AG09309 (cell line): ENCODE measurements at regions not wholly inside any gene's neighbourhood (a gene's known extent, or its start where the extent isn't known, plus 50 kb on each side); places are given as distances from the start of the nearest gene placed in this dataset.

Experiments
- DNase-seq: peaks from one replicate; pipeline ENCODE4 v3.0.0-alpha.2; 2010; ENCODE audit warnings: low read depth
- H3K4me3 ChIP-seq: 2 replicates; pipeline ENCODE4 v1.5.1; 2011; ENCODE audit warnings: mild to moderate bottlenecking, low read depth, low read length, moderate library complexity; ENCODE audit not compliant: control insufficient read depth
- CTCF ChIP-seq: IDR thresholded peaks from 2 replicates; pipeline ENCODE4 v1.5.1; 2011; ENCODE audit warnings: mild to moderate bottlenecking, low read depth, low read length, inconsistent platforms; ENCODE audit not compliant: insufficient read depth, control insufficient read depth; ENCODE audit errors: missing control alignments

GRCh38 chr13:68727798-68728197 lies 1379.8 kb upstream of the ATXN8OS start:
- DNase-seq = no peak
- TF ChIP-seq CTCF = no peak
- no peak overlapping the region for H3K4me3 ChIP-seq

DNA sequence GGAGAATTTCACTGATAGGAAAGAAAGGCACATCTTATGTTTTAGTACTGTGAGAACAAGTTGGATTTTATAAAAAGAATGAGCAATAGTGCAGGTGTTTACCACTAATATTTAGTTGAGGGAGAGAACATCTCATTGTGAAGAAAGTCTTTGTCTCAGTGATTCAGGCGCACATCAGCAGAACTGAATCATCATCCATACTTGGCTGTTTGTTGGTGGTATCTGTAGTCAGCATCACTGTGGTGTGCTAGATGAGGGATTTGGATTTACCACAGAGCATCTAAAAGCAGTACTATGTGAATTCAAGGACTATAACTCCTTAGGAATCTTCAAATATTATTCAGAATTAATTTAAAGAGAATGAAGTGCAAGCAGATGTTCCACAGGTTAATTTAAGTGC lies 1380.5 kb upstream of the ATXN8OS start:
- no peak for DNase-seq
- H3K4me3 ChIP-seq = no peak overlapping the region
- no peak for TF ChIP-seq CTCF

DNA sequence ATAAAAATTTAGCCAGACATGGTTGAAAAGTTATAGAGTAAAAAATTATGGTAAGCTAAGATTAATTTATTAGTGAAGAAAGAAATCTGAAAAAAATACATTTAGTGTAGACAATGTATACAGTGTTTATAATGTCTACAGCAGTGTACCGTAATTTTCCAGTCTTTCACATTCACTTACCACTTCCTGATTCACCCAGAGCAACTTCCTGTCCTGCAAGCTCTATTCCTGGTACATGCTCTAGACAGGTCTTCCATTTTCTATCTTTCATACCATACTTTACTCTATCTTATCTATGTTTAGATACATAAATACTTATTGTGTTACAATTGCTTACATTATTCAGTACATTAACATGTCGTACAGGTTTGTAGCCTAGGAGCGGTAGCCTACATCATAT lies 1387.8 kb upstream of the ATXN8OS start:
- no peak for TF ChIP-seq CTCF
- DNase-seq = no peak

GRCh38 chr13:68715651-68716050 lies 1392.0 kb upstream of the ATXN8OS start:
- no peak overlapping the region for H3K4me3 ChIP-seq
- DNase-seq = no peak
- TF ChIP-seq CTCF = no peak

More for the DNA sequence above, 1387.8 kb upstream of the ATXN8OS start:
- H3K4me3 ChIP-seq = no peak overlapping the region

GRCh38 chr13:68714292-68714691 lies 1393.3 kb upstream of the ATXN8OS start:
- no peak for DNase-seq
- H3K4me3 ChIP-seq = no peak overlapping the region
- no peak for TF ChIP-seq CTCF

DNA sequence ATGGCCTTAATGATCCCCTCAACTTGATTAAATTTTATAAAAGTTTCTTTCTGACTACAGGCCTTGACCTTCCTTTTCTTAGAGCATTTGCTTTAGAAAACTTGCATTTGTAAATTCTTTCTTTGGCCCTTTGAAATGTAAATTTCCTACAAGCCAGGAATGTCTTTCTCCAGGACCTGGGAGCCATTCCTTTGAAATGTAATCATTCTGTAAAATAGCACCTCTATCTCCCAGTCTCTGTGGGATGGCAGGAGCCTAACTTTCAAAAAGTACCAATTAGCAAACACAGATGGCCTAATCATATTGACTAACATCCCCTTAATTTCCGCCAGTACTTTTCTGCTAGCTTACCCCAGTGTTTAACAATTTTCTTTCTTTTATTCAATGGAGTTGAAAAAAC lies 1394.2 kb upstream of the ATXN8OS start:
- DNase-seq = no peak
- H3K4me3 ChIP-seq = no peak overlapping the region

More for the DNA sequence above, 1394.2 kb upstream of the ATXN8OS start:
- no peak for TF ChIP-seq CTCF
